CD4-positive, alpha-beta T cell treated with Interleukin-4 for 4 hours (primary cell): ENCODE measurements at regions not wholly inside any gene's neighbourhood (a gene's known extent, or its start where the extent isn't known, plus 50 kb on each side); places are given as distances from the start of the nearest gene placed in this dataset.
"Not testable (repeated sequence)": the region's sequence is repeated elsewhere in the genome, so short reads cannot be mapped to it uniquely, and the experiment has no call there.

ENCODE experiments used
- DNase-seq: peaks from one replicate; pipeline ENCODE4 v3.0.0-alpha.2; 2020

DNA sequence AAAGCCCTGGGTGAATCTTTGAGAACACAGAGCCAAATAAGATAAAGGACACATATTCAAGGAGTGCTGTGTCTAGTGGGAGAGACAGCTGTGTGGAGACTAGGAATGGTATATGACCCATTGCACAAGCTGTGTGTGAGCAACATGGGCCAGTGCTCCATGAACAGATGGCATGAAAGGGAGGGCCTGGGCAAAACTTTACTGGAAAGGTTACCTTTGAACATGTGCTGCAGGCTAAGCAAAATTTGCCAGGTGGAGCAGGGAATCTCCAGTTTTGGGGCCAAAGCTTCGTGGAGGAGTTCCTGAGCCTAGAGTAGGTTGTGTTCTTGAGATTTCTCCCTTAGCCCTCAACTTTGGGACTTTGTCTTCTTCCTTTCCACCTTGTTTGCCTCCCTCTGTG, 446.1 kb upstream of the PROX1 start:
- no peak for DNase-seq

DNA sequence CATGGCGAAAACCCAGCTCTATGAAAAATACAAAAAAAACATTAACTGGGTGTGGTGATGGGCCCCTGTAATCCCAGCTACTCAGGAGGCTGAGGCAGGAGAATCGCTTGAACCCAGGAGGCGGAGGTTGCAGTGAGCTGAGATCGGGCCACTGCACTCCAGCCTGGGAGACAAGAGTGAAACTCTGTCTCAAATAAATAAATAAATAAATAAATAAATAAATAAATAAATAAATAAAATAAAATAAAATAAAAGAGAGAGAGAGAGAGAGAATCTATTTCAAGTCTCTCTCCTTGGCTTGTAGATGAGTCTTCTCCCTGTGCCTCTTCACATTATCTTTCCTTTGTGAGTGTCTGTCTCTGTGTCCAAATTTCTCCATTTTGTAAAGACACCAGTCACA, 442.6 kb upstream of the PROX1 start:
- not testable (repeated sequence) for DNase-seq

DNA sequence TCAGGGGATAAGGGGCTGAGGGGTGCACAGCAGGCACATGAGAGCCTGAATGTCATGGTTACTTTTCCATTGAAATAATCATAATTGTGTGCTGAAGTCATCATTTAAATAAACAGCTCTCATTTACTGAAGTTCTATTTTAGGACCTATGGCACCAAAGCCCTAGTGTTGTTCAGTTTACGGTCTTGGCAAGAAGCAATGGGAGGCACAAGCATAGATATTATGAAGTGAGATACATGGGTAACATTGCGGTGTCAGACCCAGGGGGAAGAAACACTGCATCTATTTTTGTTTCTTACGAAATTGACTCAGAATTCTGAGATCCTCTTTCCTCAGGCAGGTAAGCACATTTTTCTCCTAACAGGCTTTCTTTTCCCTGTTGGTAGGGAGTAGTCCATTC, 437.8 kb upstream of the PROX1 start:
- DNase-seq, result no peak

DNA sequence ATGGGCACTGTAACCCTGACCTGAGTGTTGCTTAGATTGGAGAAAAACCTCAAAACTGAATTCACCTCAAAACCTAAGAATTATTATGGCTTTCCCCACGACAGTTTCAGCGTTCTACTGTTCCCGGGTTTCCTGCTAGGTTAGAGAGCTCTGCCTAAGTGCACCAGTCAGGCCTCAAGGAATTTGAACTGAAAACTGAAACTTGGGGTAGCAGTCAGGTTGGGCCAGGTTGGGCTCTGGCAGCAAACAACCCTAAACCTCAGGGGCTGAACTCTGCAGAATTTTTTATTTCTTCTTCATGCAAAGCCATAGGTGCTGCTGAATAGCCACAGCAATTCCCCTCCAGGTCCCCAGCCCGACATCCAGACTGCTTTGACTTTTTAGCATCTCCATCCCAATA, 437.0 kb upstream of the PROX1 start:
- DNase-seq, result no peak

DNA sequence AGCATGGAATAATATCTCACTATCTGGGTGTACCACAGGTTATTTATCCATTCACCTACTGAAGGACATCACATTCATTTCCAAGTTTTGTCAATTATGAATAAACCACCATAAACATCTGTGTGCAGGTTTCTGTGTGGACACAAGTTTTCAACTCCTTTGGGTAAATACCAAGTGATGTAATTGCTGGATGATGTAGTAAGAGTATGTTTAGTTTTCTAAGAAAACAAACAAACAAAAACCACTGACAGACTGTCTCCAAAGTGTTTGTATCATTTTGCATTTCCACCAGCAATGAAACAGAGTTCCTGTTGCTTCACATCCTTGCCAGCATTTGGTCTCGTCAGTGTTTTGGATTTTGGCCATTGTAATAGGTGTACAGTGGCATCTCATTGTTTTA, 435.7 kb upstream of the PROX1 start:
- no peak for DNase-seq

DNA sequence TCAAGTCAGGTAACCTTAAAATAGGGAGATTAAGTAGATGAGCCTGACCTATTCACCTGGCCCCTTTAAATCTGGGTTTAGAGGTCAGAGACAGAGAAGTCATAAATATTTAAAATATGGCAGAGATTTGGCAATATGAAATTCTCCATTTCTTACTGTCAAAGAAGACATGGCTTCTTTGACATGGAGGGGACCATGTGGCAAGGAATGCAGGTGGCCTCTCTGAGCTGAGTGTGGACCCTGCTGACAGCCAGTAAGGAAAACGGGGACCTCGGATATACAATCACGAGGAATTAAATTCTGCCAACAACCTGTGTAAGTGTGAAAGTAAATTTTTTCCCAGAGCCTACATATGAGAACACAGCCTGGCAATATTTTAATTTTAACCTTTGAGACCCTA, 427.5 kb upstream of the PROX1 start:
- DNase-seq, result no peak

DNA sequence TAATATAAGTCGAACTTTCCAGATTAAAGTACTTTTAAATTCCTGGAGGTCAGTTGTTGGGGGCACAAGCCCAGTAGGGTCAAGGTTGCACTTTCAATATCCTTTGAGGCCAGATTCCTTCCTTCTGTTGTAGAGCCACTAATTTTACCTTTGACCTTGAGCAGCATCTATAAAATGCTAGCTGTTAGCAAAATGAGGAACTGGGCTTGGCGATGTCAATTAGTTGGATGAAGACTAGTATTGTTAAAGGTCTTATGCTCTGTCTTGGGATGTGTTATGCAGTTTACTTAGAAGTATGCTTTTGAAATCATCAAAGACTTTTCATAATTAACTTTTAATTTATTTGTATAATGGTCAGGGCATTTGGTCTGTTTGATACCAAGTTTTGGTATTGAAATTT, 425.9 kb upstream of the PROX1 start:
- DNase-seq, result no peak

DNA sequence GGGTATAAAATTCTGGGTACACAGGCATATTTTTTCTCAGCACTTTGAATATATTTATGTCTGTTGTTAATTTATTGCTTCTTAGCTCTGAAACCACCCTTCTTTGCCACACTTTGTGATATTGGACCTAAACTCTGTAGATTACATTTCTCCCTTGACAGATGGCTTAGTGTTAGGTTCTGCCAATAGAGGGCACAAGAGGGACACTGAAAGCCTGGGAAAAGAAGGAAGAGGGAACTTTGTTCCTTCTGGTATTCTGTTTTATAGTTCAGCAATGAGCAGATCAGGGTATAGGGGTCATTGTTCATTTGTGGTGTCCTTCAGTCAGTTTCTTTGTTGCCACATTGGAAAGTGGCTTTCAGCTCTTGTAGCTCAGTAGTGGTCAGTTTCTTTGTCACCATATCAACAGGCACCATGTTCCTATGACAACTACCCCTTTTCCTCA, 423.5 kb upstream of the PROX1 start:
- DNase-seq, result no peak

DNA sequence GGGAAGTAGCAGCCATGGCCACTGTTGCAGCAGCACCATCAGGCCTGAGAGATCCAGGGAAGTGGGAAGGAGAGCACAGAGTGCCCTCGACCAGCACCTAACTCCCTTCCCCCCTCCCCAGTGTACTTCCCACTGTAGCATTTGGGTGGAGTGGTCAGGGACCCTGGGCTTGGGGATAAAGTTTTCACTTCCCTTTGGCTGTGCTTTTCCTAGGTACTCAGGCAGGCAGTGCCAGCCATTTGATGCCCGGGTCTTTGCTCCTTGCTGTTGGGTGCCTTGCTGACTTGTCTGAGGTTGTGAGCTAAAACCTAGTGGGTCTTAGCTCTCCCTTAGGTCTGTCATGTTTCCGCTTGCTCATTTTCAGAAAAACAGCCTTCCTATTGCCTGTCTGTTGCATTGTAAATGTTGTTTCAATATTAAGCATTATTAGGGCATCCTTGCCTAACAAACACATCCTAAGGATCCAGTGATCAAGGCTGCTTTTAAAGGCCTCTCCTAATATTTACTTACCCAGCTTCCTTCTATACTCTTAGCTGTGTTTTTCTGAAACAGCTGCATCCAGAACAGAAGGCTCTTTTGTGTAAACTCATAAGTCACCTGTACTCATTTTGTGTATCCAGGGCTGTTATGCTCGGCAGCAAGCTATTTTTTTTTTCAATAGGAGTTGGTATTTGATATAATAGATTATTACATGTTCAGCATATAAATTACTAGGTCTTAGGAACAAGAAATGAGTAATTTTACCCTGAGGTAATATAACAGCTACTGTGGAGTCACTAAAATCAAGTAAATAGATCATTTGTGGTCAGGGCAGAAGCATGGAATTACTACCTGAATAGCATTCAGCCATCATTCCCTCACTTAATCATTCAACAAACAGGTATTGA, 418.6 kb upstream of the PROX1 start:
- no peak for DNase-seq

DNA sequence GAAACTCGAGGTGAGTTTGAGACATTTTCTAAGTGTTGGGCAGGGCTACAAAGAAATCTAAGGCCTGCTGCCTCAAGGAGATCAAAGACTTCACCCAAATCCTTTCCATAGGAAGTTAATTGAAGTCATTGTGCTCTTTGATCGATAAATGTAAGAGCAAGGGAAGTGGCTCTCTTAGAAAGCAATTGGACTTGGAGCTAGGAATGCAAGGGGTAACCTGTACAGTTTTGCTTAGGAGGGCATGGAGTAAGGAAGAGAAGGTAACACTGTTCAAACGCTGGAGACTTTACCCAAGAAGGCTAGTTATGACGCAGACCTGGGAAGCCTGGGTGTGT, 418.0 kb upstream of the PROX1 start:
- DNase-seq, result no peak

DNA sequence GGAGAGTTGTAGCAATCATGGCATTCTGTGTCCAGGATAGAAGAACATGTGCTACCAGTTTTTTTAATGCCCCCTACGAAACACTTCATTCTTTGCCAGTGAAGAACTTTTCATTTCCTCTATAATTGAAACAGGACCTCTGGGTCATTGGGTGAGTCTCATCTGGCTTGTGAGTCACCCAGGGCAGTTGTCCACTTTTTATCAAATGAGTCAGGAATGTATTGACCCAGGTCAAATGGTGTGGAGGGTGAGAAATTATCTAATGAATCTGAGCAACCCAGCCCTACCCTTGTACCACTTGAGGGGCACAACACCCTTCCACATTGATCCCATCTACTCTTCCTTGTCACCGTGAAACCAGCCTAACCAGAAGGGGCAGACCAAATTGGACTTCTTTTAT, 417.3 kb upstream of the PROX1 start:
- DNase-seq, result no peak

DNA sequence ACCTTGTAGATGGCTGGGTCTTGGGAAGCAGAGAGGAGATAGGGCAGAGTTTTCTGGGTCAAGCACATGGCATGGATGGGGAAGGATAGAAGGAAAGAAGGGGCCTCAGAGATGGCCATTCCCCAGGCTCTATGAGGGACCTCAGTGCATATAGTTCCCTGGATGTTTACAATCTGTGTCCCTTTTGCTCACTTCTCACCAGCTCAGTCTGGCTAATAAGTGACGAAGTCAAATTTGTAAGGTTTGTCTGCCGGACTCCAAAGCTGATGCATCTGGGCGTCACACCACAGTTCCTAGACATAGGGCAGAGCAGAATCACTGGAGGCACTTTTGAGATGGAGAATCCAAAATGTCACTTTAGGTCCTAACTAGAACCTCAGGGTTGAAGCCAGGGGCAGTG, 416.4 kb upstream of the PROX1 start:
- no peak for DNase-seq

DNA sequence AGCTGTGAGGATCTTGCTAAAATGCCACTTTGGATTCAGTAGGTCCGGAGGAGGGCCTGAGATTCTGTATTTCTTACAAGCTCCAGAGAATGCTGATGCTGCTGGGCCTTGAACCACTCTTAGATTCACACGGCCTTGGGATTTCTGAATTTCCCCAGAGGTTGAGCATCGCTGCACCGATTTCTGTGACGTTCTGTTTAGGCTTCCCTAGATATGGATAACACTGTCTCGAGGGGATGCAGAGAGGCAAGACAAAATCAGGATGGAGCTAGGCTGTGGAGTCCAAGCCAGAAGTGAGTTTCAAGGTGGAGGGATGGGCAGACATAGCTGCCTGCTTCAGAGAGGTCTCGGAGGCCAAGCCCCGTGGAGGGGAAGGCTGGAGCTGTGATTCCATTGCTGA, 415.9 kb upstream of the PROX1 start:
- DNase-seq, result no peak

DNA sequence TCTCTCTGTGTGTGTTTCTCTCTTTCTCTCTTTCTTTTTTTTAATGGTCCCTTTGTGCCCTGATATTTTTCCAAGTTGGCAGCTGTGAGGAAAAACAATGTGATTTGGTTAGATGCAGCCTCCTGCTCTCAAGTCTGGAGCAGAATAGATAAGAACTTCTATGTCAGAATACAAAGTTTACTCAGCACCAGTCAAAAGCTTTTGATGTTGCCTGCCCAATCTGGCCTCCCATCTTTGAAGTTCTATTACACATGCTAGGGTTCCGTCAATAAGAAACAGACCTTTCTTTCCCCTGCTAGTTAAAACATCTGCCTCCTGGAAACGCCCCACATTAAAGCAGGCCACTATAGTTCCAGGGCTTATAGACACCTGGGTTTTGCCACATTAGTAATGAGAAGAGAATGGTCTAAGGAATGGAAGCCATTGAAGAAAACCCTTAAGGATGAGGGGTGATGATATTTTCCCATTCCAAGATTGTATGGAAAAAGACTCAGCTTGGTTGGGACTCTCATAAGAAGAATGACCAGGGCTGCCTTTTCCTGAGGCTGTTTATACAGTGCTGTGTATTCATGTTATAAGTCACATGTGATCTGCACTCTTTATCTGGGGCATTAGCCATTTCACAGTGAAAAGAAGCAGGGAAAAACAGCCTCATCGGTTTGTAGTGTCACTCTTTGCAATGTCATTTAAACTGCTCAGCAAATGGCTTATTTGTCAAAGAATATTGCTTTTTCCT, 414.7 kb upstream of the PROX1 start:
- no peak for DNase-seq

DNA sequence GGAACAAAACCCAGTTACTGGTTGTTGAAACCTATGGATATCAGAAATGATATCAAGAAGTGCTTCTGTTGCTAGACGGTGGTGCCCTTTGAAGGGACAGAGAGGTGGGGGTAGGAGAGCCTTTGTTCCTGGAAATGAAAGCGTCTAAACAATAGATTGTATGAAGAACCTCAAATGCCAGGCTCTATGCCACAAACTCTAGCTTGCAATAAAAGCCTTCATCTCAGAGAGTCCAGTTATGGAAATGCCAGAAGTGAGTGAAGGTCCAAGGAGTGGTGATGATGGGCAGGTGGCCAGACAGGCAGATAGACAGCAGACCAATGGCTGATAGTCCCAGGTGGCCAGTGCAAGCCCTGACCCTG, 414.1 kb upstream of the PROX1 start:
- DNase-seq, result no peak

DNA sequence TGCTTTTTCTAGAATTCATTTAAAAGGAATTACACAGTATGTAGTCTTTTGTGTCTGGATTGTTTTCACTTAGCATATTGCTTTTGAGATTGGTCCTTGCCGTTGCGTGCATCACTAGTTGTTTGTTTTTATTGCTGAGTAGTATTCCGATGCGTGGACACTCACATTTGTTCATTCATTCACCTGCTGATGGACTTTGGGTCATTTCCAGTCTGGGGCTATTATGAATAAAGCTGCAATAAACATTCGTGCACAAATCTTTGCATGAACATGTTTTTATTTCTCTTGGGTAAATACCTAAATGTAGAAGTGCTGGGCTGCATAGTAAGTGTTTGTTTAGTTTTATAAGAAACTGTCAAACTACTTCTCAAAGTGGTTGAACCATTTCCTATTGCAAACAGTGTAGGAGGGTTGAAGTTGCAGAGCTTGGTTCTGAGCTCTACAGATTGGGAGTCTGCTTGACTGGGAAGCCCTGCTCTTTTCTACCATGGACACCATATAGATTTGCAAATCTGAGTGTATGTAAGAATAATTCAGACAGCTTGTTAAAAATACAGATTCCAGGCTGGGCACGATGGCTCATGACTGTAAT, 404.7 kb upstream of the PROX1 start:
- DNase-seq, result no peak

DNA sequence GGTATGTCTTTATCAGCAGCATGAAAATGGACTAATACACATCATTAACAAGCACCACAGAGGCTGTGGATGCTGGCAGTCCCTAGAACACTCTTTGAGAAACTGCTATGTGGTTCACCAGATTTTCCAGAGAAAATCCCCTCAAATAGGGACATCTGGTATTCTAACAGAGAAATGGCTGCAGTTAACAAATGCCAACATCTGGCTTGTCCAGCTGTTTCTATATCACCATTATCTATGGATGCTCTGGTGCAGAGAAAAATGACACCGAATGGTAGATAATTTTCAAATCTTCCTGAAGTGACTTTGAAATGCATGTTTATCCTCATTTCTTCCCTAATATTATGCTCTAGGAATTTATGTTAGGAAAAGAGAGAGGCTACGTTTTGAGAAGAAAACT, 403.5 kb upstream of the PROX1 start:
- DNase-seq, result no peak

DNA sequence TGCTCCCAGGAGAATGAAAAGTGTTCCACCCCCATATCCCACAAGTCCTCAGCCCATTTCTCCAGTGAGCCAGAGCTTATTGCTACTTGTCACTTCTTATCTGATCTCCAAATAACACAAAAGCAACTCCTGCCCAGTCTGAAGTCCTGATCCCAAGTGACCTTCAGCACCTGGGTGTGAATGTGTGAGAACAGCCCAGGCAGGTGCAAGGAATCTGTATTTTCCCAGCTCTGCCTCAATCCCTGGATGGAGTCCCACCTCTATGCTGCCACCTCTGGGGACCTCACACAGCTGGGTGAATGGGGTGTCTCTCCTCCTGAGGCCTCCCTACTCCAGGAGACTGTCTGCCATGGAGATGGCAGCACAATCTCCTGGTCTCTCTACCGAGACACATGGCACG, 402.4 kb upstream of the PROX1 start:
- no peak for DNase-seq

DNA sequence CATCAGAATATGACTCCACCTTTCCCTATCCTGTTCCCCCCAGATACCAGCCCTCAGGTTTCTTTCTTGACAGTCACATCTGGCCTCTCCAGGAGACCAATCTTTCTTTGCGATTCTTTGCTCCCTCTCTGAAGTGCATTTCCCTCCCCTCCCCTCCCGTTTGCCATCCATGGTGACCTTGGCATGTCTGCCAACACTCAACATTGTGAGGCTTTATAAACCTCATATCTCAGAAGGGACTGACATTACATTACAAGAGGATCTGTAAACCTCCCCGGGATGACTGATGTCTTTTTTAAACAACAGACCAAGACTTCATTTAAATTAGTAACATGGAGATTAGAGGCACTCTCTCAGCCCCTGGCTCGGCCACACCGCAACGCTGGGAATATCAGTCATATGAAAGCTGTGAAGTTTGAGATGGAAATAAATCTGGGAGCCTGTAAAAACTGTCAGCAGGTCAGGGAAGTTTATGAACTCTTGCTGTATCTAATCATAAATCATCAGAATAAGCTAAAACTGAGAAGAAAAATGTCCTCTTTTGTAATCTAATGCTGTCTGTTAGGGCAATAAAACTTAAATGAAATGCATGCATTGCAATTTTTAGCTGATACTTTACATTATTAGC, 401.7 kb upstream of the PROX1 start:
- no peak for DNase-seq

DNA sequence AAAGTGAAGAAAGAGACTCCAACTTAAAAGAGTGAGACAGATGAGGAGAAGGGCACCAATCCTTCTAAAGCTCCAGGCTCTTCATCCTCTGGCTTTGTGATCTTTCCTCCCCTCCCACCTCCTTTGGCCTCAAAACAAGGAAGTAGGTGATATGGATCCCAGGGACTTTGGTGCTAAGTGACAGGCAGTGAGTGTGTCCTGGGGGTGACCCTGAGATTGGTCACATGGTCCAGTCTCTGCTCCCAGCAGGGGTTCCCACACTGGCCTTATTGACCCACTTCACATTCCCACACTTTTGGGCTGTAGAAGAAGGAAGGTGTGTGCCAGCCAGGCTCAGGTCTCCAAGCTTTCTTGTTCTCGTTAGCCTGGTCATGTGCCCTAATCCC, 401.2 kb upstream of the PROX1 start:
- DNase-seq, result no peak

DNA sequence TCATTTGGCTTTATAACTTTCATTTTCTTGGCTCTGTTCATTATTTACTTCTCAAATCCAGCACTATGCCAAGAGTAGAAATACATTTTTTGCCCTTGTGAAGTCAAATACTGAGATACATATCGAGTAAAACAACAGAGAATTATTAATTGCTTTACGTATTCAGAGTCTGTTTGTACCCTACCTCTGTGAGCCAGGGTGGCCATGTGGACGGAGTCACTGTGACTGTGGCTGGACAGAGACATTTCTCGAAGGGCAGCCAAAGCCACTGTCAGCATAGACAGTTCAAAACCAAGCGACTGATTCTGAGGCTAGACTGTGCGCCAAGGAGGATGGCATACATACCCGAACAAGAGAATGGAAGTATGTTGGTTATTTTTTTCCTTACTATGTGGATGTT, 391.0 kb upstream of the PROX1 start:
- no peak for DNase-seq

DNA sequence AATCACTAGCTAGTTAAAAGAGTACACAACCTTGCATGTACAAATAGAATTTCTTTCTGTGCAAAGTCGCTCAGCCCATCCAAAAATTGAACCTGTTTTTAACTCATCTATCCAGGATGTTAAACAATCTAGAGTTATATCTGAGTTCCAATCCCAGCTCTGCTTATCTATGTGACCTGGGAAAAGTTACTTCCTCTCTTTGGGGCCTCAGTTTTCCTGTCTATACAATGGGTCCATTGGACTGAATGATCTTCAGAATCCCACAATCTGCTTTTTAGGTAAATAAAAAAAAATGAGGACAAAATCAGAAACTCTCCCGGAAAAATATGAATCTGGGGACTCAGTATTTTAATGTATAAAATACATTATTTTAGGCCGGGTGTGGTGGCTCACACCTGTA, 389.5 kb upstream of the PROX1 start:
- DNase-seq, result no peak

DNA sequence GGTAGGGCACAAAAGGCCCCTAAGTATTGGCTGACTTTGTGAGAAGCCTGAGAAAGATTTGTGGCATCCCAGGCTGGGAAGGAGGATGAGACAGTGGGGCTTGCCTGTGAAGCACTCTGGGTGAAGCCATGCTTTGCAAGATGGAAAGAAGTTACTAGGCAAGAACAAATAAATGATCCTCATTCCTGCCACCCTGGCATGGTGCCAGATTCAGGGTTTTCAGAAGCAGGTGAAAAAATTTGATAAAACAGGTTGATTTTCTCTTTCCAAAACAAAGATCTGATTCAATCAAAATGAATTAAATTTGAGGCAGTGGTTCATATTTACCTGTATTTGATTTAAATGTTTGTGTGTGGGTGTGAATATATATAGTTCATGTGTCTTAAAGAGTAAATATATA, 386.9 kb upstream of the PROX1 start:
- DNase-seq, result no peak

DNA sequence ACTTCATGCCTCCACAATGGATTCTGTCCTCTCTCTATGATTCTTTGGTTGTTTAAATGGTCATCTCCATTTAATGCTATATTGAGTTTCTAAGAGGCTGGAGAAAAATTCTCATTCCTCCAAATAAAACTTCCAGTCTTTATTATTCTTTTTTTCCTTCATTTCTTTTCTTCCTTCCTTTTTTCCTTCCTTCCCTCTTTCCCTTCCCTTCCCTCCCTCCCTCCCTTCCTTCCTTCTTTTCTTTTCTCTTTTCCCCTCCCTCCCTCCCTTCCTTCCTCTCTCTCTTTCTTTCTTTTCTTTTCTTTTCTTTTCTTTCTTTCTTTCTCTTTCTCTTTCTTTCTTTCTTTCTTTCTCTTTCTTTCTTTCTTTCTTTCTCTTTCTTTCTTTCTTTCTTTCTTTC, 386.1 kb upstream of the PROX1 start:
- DNase-seq, result not testable (repeated sequence)
